Mucosa of descending colon (tissue), 3 donors: ENCODE measurements at regions not wholly inside any gene's neighbourhood (a gene's known extent, or its start where the extent isn't known, plus 50 kb on each side); places are given as distances from the start of the nearest gene placed in this dataset.

Source experiments
- ATAC-seq: fragments of 200-7000 bp; cut with Tn5 transposase; one replicate; pipeline ENCODE4 v1.9.1; 2020; ENCODE audit warnings: mild to moderate bottlenecking, moderate library complexity
- DNase-seq, 3 donors: peaks; one replicate each; pipeline ENCODE4 v3.0.0-alpha.2; 2020
- H3K36me3 ChIP-seq: fragments of 200-600 bp; one replicate; pipeline ENCODE4 v1.8.0; 2021; ENCODE audit warnings: low read depth, mild to moderate bottlenecking
- H3K4me1 ChIP-seq: fragments of 200-600 bp; one replicate; pipeline ENCODE4 v1.8.0; 2021; ENCODE audit warnings: low read depth, mild to moderate bottlenecking
- H3K4me3 ChIP-seq: fragments of 200-600 bp; one replicate; pipeline ENCODE4 v1.8.0; 2021; ENCODE audit warnings: mild to moderate bottlenecking
- H3K9me3 ChIP-seq: fragments of 200-600 bp; one replicate; pipeline ENCODE4 v1.8.0; 2021; ENCODE audit warnings: mild to moderate bottlenecking
- intact Hi-C, 2 donors: fragments of 100-400 bp; cut with DNase I in 1 of 2; cut with micrococcal nuclease in 1 of 2; formaldehyde crosslinking; loops; one replicate each; pipeline versions ENCODE4 v1.11.0 to v1.11.1; 2022; cut with DNase I, micrococcal nuclease
- TF ChIP-seq, protein P1 (sequence below): fragments of 200-600 bp; IDR thresholded peaks from one replicate; pipeline ENCODE4 v1.8.0; 2022; ENCODE audit warnings: antibody characterized with exemption, mild to moderate bottlenecking
- donor health status: DM: no; HTN: no; CAD: no; lungs with moderate emphysema.
- donor health status: DM: no; HTN: no; CAD: no.
- donor health status: DM: no; HTN: yes; CAD: no.

DNA sequence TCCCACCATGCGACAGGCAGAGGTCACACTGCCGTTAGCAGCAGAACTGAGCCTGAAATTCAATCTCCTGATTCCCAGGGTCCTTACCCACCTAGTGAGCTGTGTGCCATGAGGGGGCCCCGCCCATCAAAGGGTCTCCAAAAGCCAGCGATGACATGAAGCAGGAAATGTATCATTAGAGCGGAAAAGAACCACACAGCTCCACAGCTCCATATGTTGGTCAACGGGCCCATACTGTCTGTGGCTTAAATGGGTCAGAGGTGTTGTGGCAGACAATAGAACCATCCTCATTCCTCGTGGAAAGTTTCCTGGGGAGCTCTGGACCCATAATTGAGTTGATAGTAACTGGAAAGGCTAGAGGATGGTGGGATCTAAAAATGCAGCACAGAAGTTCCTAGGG is 68.1 kb upstream of the PODXL start:
- Histone ChIP-seq H3K9me3 (no peaks in the 10 kb centered on the region), H3K4me3 (no peak overlapping the region), H3K4me1 (peaks cover 3% of the 10 kb centered on the region), H3K36me3 (no peaks in the 10 kb centered on the region)
- intact Hi-C loops: no loop called here
- TF ChIP-seq, protein P1, sequence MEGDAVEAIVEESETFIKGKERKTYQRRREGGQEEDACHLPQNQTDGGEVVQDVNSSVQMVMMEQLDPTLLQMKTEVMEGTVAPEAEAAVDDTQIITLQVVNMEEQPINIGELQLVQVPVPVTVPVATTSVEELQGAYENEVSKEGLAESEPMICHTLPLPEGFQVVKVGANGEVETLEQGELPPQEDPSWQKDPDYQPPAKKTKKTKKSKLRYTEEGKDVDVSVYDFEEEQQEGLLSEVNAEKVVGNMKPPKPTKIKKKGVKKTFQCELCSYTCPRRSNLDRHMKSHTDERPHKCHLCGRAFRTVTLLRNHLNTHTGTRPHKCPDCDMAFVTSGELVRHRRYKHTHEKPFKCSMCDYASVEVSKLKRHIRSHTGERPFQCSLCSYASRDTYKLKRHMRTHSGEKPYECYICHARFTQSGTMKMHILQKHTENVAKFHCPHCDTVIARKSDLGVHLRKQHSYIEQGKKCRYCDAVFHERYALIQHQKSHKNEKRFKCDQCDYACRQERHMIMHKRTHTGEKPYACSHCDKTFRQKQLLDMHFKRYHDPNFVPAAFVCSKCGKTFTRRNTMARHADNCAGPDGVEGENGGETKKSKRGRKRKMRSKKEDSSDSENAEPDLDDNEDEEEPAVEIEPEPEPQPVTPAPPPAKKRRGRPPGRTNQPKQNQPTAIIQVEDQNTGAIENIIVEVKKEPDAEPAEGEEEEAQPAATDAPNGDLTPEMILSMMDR: no peak
- no peak for ATAC-seq
- DNase-seq: no peak

DNA sequence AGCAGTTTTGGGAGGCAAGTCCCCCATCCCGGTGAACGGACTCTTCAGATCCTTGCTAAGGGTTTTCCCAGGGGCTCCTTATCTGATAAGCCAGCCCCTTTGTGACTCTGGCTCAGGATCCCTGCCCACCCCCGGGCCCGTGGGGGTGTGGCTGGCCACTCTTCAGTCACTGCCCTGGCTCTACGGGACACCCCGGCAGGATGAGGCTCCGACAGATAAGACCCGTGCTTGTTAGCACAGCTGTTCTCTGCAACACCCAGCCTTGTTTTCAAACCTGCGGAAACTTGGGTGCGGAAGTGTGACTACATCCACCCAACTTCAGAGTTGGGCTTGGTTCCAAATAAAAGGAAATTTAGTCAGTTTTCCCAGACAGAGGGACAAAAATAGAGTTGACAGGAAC is 66.7 kb upstream of the PODXL start:
- DNase-seq (peak in 2 of 3 donors; percentile 31 to 39), ATAC-seq (peak; percentile 67)
- TF ChIP-seq, protein P1: no peak
- no peak overlapping the region for H3K4me3 ChIP-seq
- H3K9me3 ChIP-seq: no peaks in the 10 kb centered on the region
- no peaks in the 10 kb centered on the region for H3K36me3 ChIP-seq
- no peaks in the 10 kb centered on the region for H3K4me1 ChIP-seq
- intact Hi-C loops: no loop called here

DNA sequence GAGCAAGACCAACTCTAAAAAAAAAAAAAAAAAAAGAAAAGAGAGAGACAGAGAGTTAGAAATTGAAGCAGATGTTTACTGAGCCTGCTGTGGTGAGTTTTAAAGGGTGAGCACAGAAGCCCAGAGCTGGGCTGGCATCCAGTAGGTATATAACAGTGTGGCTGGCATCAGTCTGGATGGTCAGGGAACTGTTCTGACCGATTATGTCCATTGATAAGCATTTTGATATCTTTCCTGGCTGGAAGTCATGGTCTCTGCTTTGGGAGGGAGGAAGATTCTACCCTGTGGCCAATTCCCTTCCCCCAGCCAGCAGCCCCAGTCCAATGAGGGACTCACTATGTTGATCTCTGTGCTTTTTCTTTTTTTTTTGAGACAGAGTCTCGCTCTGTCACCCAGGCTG is 65.2 kb upstream of the PODXL start:
- TF ChIP-seq, protein P1: no peak
- intact Hi-C loops: no loop called here
- DNase-seq: no peak
- no peaks in the 10 kb centered on the region for H3K36me3 ChIP-seq
- no peaks in the 10 kb centered on the region for H3K4me1 ChIP-seq
- H3K4me3 ChIP-seq: no peak overlapping the region
- H3K9me3 ChIP-seq: no peaks in the 10 kb centered on the region
- ATAC-seq: no peak

DNA sequence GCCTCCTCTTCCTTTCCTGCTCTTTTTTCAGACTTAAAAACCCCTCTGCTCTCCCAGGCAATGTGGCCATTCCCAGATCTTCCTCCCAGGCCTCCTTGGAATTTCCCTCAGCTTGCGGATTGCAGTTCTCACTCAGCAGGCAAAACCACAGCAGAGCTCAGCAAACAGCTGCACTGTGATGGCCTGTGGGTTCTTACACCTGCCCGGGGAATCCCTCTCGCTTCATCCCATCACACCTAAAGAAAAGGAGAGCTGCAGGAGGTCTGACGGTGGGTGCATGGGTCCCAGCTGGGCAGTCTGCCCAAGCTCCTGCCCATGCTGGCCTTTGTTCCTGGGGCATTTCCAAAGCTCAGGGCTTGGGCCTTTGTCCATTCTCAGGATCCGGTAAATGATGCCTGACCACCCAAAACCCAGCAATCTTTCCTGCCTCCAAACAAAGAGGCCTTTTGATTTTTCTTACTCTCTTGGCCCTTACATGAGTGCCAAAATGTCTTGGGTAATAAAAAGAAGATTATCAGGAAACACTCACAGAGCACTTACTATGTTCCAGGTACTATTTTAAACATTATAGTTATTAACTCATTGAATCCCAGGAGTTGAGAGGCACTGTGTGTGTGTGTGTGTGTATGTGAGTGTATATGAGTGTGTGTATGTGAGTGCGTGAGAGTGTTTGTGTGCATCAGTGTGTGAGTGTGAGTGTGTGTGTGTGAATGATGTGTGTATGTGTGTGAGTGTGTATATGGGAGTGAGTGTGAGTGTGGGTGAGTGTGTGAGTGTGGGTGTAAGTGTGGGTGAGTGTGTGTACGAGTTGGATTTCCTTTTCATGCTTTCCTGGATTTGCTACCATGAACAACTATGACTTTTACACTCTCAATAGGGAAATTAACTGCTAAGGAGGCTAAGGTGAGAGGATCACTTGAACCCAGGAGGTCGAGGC is 64.5 kb upstream of the PODXL start:
- intact Hi-C loops: no loop called here
- DNase-seq: no peak

DNA sequence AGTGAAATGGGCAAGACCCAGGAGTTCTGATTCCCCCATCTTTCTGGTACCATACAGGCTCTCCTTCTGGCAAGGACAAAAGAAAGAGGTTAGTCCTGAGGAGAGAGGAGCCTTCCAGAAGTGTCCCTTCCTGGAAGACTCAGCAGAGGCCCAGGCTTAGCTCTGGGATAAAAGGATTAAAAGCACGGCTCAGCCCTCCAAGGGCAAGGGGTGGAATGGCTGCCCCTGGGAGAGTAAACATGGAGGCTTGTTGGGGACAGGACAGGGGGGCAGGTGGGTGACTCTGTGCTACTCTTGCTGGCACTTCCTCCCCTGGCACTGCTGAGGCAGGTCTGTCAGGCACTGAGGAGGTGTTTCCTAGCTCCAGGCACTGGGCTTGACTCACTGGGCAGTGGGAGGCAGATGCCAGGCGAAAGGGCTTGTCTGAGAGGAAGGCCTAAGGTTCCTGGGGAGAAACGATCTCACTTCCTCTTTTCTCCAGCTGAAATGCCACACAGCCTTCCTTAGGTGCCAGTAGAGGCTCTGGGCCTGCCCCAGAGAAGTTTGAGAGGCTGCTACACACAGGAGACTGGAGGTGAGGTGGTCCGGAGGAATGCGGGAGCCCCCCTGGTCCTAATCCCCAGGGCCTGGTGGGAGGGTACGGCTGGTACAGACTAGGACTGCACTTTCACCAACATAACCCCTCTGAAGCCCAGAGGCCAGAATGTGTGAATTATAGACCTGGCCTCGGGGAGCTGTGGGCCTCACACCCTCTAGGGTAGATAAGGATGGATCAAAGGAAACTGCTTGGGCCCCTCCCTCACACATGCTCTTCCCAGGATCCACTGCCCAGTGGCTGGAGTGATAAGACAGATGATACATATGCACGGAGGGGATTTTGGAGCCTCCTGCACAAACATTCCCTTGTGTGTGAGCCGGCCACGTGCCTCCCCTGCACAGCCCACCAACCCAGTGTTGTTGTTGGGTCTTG is 63.2 kb upstream of the PODXL start:
- TF ChIP-seq, protein P1: no peak

More for the DNA sequence above, 64.5 kb upstream of the PODXL start:
- Histone ChIP-seq H3K4me3 (no peak overlapping the region), H3K9me3 (no peaks in the 10 kb centered on the region), H3K4me1 (no peaks in the 10 kb centered on the region), H3K36me3 (no peaks in the 10 kb centered on the region)
- ATAC-seq: no peak
- TF ChIP-seq, protein P1: no peak

More for the DNA sequence above, 63.2 kb upstream of the PODXL start:
- DNase-seq: no peak
- Histone ChIP-seq H3K9me3 (no peaks in the 10 kb centered on the region), H3K4me1 (no peaks in the 10 kb centered on the region), H3K4me3 (no peak overlapping the region), H3K36me3 (no peaks in the 10 kb centered on the region)
- ATAC-seq: no peak
- intact Hi-C loops: no loop called here
